Prostate gland (tissue), 2 donors: ENCODE measurements at regions not wholly inside any gene's neighbourhood (a gene's known extent, or its start where the extent isn't known, plus 50 kb on each side); places are given as distances from the start of the nearest gene placed in this dataset.

Experiments
- DNase-seq: peaks from one replicate; pipeline ENCODE4 v3.0.0-alpha.2; 2019; ENCODE audit warnings: low spot score
- H3K27ac ChIP-seq, 2 donors: fragments of 200-600 bp; sonication (generic); 2 replicates each; pipeline ENCODE4 v1.5.1; 2017 to 2019
- H3K27me3 ChIP-seq: fragments of 200-600 bp; sonication (generic); replicated peaks from 2 replicates; pipeline ENCODE4 v1.5.1; 2019; ENCODE audit not compliant: insufficient read depth
- H3K36me3 ChIP-seq, 2 donors: fragments of 200-600 bp; sonication (generic); 1 replicate in 1 of 2; 2 replicates in 1 of 2; pipeline versions ENCODE4 v1.5.1 to v1.8.1; 2017 to 2019
- H3K4me1 ChIP-seq: fragments of 200-600 bp; sonication (generic); replicated peaks from 2 replicates; pipeline ENCODE4 v1.5.1; 2019
- H3K4me3 ChIP-seq, 2 donors: fragments of 200-600 bp; sonication (generic); 2 replicates each; pipeline ENCODE4 v1.5.1; 2017 to 2019
- H3K9me3 ChIP-seq: fragments of 200-600 bp; sonication (generic); 2 replicates; pipeline ENCODE4 v1.5.1; 2017
- POLR2A ChIP-seq: fragments of 450-650 bp; IDR thresholded peaks from one replicate; pipeline ENCODE4 v1.6.1; 2016; ENCODE audit warnings: antibody characterized with exemption, mild to moderate bottlenecking
- POLR2AphosphoS5 ChIP-seq: sonication (generic); formaldehyde crosslinking; IDR thresholded peaks from one replicate; pipeline ENCODE4 v1.6.1; 2017; ENCODE audit warnings: antibody characterized with exemption
- WGBS: methylation state at CpG from one replicate; pipeline ENCODE4 v1.1.5; 2018; 5-methylcytosine and 5-hydroxymethylcytosine counted together
- intact Hi-C: fragments of 100-400 bp; cut with DNase I; formaldehyde crosslinking; loops from one replicate; pipeline ENCODE4 v1.14.2; 2022
- TF ChIP-seq, protein P1 (sequence below), 4 experiments: fragments of 200-600 bp in 2 of 4; fragments of 450-650 bp in 2 of 4; sonication (generic) in 2 of 4; IDR thresholded peaks; 1 replicate in 3 of 4; 2 replicates in 1 of 4; pipeline ENCODE4 v1.5.1; 2016 to 2019; ENCODE audit warnings: antibody characterized with exemption in 4 of 4, mild to moderate bottlenecking in 2 of 4, moderate library complexity in 2 of 4

DNA sequence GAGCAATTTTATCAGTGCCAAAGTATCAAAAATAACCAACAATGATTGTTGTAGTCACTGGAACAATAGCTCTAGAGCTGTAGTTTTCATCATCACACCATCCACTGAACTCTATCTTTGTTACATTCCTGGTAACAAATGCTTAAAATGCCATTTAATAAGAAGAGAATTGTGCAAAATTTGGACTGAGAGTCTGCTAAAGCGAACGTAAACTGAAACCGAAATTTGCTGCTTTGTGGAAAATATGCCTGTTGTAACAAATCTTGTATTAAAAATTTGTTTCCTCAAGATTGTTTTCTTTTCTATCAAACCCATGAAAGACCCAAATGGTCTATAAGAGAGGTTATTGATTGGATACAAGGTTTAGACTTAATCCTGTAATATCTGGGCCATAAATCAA, 109.3 kb upstream of the TECRL start:
- intact Hi-C loops = no loop called here
- Histone ChIP-seq H3K4me1 (no peaks in the 10 kb centered on the region), H3K27ac (no peak overlapping the region), H3K4me3 (no peak overlapping the region), H3K27me3 (no peaks in the 10 kb centered on the region), H3K36me3 (no peaks in the 10 kb centered on the region), H3K9me3 (no peaks in the 10 kb centered on the region)
- 89% methylated on average over 3 of the region's 3 CpGs for WGBS
- TF ChIP-seq POLR2AphosphoS5 (no peak), POLR2A (no peak)
- TF ChIP-seq, protein P1, sequence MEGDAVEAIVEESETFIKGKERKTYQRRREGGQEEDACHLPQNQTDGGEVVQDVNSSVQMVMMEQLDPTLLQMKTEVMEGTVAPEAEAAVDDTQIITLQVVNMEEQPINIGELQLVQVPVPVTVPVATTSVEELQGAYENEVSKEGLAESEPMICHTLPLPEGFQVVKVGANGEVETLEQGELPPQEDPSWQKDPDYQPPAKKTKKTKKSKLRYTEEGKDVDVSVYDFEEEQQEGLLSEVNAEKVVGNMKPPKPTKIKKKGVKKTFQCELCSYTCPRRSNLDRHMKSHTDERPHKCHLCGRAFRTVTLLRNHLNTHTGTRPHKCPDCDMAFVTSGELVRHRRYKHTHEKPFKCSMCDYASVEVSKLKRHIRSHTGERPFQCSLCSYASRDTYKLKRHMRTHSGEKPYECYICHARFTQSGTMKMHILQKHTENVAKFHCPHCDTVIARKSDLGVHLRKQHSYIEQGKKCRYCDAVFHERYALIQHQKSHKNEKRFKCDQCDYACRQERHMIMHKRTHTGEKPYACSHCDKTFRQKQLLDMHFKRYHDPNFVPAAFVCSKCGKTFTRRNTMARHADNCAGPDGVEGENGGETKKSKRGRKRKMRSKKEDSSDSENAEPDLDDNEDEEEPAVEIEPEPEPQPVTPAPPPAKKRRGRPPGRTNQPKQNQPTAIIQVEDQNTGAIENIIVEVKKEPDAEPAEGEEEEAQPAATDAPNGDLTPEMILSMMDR (IDR thresholded peaks at IDR 0.05) = no peak
- DNase-seq = no peak

DNA sequence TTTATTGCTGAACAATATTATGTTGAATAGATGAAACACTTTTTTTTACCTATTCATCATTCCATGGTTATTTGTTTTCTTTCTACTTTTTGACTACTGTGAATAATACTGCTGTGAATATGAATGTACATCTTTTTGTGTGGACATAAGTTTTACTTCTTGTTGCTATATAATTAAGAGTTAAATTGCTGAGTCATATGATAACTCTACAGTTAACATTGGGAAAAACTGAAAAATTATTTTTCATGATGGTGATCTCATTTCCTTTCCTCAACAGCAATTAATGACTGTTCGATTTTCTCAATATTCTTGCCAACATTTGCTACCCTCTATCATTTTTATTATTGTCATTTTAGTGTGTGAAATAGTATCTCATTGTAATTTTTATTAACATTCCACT, 106.9 kb upstream of the TECRL start:
- TF ChIP-seq POLR2A = no peak
- TF ChIP-seq, protein P1 (IDR thresholded peaks at IDR 0.05) = no peak
- TF ChIP-seq POLR2AphosphoS5 = no peak
- intact Hi-C loops = no loop called here
- H3K4me1 ChIP-seq = no peaks in the 10 kb centered on the region
- WGBS = 57% methylated on average over 1 of the region's 1 CpG
- no peak overlapping the region for H3K27ac ChIP-seq
- H3K36me3 ChIP-seq = no peaks in the 10 kb centered on the region
- DNase-seq = no peak
- H3K9me3 ChIP-seq = no peaks in the 10 kb centered on the region
- no peaks in the 10 kb centered on the region for H3K27me3 ChIP-seq
- no peak overlapping the region for H3K4me3 ChIP-seq

DNA sequence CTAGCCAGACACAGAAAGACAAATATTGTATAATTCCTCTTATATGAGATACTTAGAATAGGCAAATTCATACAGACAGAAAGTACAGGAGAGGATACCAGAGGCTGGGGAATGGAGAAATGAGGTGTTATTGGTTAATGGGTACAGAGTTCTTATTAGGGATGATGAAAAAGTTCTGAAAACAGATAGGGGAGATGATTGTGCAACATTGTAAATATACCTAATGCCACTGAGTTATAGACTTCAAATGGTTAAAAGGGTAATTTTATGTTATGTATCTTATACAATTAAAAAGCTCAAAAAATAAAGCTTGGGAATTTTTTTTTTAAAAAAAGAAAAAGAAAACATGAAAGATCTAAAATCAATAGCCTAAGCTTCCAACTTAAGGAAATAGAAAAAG, 98.8 kb upstream of the TECRL start:
- no peaks in the 10 kb centered on the region for H3K4me1 ChIP-seq
- H3K4me3 ChIP-seq = no peak overlapping the region
- intact Hi-C loops = no loop called here
- TF ChIP-seq, protein P1 (IDR thresholded peaks at IDR 0.05) = no peak
- TF ChIP-seq POLR2A = no peak
- TF ChIP-seq POLR2AphosphoS5 = no peak
- no peaks in the 10 kb centered on the region for H3K36me3 ChIP-seq
- no peaks in the 10 kb centered on the region for H3K9me3 ChIP-seq
- no peaks in the 10 kb centered on the region for H3K27me3 ChIP-seq
- no peak for DNase-seq
- no peak overlapping the region for H3K27ac ChIP-seq

DNA sequence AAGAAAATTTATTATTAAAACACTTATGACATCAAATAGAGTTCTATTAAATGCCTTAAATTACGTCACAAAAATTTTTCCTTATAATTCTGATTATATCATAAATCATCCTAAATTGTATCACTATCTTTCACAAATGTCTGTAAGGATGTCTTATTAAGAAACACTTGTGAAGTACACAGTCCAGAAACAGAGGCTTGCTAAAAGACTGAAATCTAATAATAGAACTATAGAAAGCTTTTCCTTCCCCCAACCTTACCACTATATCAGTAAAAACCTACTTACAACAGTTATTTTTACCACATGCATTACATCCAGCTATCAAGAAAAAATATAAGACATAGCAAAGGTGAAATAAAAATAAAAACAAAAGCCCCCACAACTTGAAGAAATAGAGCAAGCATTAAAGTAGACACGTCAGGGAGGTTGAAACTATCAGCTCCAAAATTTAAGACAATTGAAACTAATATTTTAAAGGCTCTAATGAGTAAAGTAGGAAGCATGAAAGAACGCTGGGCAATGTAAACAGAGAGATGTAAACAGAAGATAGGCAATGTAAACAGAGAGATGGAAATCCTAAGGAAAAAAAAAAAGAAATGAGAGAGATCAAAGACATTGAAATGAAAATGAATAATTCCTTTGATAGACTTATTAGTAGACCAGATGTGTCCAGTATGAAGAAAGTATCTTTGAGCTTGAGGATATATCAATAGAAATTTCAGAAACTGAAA, 94.9 kb upstream of the TECRL start:
- Histone ChIP-seq H3K4me1 (no peaks in the 10 kb centered on the region), H3K27me3 (no peaks in the 10 kb centered on the region), H3K36me3 (no peaks in the 10 kb centered on the region), H3K4me3 (no peak overlapping the region), H3K9me3 (no peaks in the 10 kb centered on the region), H3K27ac (no peak overlapping the region)
- intact Hi-C loops = no loop called here
- no peak for DNase-seq
- 44% methylated on average over 3 of the region's 3 CpGs for WGBS
- no peak for TF ChIP-seq POLR2A
- TF ChIP-seq POLR2AphosphoS5 = no peak
- TF ChIP-seq, protein P1 (IDR thresholded peaks at IDR 0.05) = no peak

DNA sequence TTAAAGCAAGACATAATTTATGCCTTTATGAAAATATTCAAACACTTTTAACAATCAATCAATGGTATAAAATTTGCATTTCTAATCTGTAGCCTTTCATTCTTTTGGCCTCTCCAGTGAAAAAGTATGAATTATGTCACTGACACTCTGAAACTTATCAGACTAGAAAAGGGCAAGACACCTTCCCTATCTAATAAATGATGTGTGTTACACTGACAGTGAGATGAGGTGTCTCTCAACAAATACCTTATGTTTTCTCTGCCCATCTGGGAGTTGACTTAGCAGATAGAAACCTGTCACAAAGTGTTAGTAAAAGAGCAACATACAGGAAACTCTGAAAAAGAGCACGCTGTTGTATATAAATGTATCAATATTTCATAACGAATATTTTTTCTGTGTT, 94.2 kb upstream of the TECRL start:
- TF ChIP-seq POLR2A = no peak
- TF ChIP-seq, protein P1 (IDR thresholded peaks at IDR 0.05) = no peak
- no peak for TF ChIP-seq POLR2AphosphoS5
- Histone ChIP-seq H3K4me1 (no peaks in the 10 kb centered on the region), H3K27ac (no peak overlapping the region), H3K4me3 (no peak overlapping the region), H3K36me3 (no peaks in the 10 kb centered on the region), H3K9me3 (no peaks in the 10 kb centered on the region), H3K27me3 (no peaks in the 10 kb centered on the region)
- intact Hi-C loops = no loop called here
- WGBS = 92% methylated on average over 2 of the region's 2 CpGs
- no peak for DNase-seq
